HL-60 (cell line): ENCODE measurements at regions not wholly inside any gene's neighbourhood (a gene's known extent, or its start where the extent isn't known, plus 50 kb on each side); places are given as distances from the start of the nearest gene placed in this dataset.

Experiments used
- GABPA ChIP-seq: IDR thresholded peaks from 2 replicates; pipeline ENCODE4 v1.6.1; 2012; ENCODE audit warnings: low read depth
- POLR2AphosphoS5 ChIP-seq: IDR thresholded peaks from 2 replicates; pipeline ENCODE4 v1.6.1; 2012; ENCODE audit warnings: low read depth
- TF ChIP-seq, protein P1 (sequence below): IDR thresholded peaks from one replicate; pipeline ENCODE4 v1.5.1; 2011; ENCODE audit warnings: low read length, control low read depth, inconsistent platforms; ENCODE audit not compliant: insufficient read depth
- TF ChIP-seq, protein P2 (sequence below): IDR thresholded peaks from 2 replicates; pipeline ENCODE4 v1.6.1; 2012; ENCODE audit warnings: low read depth; ENCODE audit not compliant: insufficient replicate concordance

DNA sequence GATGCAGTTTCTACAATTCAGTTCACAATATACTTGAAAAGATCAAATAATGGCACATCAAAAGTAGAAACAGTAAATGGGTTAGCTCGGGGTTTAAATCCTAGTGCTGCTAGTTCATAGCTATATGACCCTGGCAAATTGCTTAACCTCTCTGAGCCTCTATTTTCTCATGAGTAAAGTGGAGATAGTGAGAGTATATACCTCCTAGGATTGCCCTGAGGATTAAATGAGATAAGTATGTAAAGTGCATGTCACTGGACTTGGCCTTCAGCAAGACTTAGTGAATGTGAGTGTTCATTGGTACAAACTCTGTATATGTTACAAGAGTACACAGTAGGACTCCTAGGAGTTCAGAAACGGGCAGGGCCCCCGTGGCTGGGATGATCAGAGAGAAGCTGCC lies 248.3 kb downstream of the DLEU7 start:
- TF ChIP-seq, protein P1, sequence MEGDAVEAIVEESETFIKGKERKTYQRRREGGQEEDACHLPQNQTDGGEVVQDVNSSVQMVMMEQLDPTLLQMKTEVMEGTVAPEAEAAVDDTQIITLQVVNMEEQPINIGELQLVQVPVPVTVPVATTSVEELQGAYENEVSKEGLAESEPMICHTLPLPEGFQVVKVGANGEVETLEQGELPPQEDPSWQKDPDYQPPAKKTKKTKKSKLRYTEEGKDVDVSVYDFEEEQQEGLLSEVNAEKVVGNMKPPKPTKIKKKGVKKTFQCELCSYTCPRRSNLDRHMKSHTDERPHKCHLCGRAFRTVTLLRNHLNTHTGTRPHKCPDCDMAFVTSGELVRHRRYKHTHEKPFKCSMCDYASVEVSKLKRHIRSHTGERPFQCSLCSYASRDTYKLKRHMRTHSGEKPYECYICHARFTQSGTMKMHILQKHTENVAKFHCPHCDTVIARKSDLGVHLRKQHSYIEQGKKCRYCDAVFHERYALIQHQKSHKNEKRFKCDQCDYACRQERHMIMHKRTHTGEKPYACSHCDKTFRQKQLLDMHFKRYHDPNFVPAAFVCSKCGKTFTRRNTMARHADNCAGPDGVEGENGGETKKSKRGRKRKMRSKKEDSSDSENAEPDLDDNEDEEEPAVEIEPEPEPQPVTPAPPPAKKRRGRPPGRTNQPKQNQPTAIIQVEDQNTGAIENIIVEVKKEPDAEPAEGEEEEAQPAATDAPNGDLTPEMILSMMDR, result no peak
- TF ChIP-seq POLR2AphosphoS5 (no peak), GABPA (no peak)
- TF ChIP-seq, protein P2, sequence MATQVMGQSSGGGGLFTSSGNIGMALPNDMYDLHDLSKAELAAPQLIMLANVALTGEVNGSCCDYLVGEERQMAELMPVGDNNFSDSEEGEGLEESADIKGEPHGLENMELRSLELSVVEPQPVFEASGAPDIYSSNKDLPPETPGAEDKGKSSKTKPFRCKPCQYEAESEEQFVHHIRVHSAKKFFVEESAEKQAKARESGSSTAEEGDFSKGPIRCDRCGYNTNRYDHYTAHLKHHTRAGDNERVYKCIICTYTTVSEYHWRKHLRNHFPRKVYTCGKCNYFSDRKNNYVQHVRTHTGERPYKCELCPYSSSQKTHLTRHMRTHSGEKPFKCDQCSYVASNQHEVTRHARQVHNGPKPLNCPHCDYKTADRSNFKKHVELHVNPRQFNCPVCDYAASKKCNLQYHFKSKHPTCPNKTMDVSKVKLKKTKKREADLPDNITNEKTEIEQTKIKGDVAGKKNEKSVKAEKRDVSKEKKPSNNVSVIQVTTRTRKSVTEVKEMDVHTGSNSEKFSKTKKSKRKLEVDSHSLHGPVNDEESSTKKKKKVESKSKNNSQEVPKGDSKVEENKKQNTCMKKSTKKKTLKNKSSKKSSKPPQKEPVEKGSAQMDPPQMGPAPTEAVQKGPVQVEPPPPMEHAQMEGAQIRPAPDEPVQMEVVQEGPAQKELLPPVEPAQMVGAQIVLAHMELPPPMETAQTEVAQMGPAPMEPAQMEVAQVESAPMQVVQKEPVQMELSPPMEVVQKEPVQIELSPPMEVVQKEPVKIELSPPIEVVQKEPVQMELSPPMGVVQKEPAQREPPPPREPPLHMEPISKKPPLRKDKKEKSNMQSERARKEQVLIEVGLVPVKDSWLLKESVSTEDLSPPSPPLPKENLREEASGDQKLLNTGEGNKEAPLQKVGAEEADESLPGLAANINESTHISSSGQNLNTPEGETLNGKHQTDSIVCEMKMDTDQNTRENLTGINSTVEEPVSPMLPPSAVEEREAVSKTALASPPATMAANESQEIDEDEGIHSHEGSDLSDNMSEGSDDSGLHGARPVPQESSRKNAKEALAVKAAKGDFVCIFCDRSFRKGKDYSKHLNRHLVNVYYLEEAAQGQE, result no peak
